GM18499 (cell line): ENCODE measurements at regions not wholly inside any gene's neighbourhood (a gene's known extent, or its start where the extent isn't known, plus 50 kb on each side); places are given as distances from the start of the nearest gene placed in this dataset.

Source experiments
- ATAC-seq: cut with Tn5 transposase; IDR thresholded peaks from one replicate; pipeline ENCODE4 v1.9.1; 2021; ENCODE audit warnings: moderate number of reproducible peaks; ENCODE audit not compliant: insufficient read depth, unreplicated experiment

DNA sequence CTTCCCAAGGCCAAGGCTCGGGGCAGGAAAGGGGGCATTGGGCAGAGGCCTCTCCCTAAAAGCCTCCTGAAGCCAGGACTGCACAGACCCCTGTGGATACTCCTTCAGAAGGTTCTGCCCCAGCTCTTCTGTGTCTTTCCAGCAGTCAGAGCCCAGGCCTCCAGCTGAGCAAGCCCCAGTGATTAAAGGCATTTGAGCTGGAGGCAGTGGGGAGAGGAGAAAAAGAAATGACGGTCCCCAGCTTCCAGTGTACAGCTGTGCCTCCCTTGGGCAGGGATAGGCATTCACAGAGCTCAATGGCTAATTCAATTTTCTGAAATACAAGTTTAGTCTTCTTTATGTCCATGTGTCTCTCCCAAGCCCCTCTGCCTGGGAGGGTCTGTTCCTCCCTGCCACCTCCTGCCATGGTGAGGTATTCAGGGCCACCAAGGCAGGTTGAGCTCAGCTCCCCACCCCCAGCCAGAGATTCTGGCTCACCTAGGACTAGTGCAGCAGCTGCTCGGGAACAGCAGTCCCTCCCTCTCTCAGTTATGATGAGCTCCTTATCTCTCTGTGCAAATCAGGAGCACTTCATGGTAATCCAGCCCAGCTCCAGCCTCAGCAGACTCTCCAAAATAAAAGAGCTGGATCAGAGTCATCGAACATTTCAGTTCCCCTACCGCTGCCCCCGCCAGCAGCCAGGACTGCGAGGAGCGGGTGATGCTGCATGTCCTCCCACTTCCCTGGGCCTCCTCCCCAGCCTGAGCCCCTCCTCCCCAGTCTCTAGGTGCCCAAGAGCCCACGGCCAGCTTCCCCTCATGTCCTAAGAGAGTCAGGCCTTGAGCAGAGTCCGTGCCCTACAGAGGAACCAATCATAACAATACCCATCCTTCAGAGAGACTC is 208.4 kb upstream of the ZC3H12A start:
- no peak for ATAC-seq

DNA sequence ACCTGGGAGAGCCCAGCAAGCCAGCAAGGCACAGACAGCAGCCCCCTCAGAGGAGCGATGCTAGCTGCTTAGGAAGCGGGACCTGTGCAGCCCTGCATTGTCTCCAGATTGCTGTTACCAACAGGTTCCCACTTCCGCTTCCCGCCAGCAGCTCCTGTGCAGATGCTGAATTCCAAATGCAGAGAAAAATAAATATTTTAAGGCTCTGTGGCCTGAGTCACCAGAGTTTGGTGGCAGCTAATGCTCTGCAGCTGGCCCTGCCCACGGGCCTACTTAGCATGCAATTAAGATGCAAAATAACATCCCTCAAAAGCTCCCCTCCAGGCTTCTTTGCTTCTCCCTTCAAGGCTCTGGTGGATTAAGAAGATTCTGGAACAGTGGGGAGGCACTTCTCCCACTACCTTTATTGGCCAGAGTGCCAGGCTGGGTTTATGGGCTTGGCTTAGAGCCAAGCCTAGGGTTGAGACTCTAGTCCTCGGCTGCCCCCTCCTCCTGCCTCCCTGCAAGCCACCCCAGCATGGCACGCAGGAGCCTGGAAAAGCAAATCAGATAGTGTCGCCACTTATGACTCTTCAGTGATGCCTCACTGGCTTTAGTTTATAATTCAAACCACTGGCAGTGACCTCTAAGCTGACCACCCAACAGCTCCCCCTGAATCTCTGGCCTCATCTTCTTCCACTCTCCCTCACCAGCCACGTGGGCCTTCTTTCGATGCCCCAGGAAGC is 207.1 kb upstream of the ZC3H12A start:
- no peak for ATAC-seq

DNA sequence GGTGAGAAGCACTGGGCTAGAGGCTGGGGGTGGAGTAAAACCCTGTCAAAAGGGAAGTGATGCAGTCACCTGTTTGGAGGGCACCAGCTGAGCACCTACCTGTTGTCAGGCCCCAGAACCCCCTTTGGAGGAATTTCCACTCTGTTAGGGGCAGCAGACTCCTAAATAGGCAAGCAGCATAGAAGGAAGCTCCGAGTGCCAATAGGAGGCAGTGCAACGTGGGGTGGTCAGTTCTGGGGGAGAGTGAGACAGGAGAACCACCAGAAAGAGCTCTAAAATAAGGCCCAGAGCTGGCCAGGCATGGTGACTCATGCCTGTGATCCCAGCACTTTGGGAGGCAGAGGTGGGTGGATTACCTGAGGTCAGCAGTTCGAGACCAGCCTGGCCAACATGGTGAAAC is 203.7 kb upstream of the ZC3H12A start:
- ATAC-seq = no peak

DNA sequence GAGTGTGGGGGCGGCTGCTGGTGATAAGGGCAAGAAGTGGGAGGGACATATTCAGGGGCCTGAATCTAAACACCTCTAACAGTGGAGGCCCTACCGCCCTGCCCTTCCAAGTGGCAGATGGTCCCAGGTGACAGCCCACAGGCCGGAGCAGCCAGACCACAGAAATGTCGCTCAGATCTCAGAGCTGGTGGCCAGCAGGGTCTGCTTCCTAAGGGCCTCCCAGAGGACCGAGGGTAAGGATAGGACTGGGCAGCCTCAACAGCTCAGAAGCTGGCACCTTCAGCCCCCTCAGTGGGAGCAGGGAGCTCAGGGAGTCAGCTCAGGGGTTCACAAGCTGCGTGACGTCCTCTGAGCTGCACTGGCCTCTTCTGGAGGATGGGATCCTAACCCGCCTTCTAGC is 201.8 kb upstream of the ZC3H12A start:
- ATAC-seq = no peak

DNA sequence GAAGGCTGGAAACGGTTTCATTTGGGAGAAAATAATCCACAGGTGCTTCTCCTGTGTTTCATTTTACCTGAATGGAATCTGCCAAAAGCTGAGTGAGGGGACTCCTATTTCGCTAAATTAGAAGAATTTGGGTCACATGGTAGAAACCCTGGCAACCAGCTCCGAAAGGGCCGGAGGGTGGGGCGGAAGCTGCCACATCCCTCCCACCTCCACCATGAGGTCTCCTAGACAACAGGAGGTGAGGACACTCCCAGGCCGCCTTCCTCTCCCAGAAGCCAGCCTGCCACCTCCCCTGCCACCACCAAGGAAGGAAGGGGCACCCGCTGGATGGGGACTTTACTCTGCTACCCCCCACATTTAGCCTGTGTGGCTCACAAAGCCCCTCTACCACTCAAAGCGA is 199.9 kb upstream of the ZC3H12A start:
- no peak for ATAC-seq

DNA sequence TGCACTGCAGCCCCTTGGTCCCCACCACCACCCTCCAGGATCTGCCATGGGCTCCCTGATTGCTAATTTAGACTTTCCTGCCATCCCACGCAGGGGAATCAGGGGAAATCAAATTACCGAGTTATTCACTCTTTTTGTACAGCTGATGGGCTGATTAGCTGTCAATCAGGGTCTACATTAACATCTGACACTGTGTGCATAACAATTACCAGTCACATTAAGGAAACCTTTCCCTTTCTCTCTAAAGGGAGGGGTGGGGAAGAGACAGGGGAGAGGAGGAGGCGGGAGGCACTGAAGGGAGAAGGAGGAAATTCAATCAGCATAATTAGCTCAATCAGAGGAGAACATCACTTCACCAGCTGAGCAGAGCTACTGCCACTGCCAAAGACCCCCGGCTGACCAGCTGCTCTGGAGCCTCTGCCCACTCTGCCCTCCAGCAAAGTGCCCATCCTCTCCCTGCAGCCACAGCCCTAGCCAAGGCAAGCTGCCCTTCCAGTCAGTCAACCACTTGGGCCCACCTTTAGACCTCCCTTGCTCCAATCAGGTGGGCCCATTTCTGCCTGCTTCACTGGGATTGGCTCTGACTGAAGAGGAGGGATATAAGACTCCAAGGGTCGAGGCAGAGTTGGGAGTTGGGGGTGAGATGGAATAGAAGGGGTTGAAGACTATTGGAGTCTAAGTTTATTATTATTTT is 199.3 kb upstream of the ZC3H12A start:
- no peak for ATAC-seq

DNA sequence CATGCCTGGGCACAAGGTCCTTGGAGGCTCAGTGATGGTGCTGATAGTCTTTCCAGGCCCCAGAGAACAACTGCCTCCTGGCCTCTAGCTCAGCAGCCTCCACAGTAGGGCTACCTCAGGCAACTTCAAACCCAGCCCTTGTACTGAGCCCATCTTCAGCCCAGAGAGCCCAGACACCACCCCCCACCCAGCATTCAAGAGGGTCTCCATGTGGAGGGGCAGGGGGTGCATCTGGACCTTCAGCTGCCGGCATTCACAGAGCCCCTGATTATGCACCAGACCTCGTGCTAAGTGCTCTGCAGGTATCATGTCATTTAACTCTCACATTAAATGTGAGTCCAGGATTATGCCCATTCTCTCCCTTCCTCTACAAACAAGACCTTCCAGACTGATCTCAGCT is 197.0 kb upstream of the ZC3H12A start:
- no peak for ATAC-seq

DNA sequence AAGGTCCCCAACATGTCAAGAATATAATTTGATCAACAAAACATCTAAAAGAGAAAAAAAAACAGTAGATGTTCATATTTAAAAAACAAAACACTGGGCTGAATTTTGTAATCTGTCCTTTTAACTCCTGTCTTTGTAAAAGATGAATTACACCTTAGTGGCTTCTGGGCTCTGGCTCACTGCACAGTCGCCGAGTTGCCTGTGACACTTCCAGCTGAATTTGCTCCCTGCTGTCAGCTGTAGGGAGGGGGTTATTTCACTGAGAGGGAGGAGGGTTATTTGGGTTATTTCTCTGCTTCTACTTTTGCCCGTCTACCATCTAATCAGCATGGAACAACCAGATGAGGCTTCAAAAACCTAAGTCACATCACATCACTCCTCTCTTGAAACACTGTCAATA is 193.0 kb upstream of the ZC3H12A start:
- ATAC-seq = no peak

DNA sequence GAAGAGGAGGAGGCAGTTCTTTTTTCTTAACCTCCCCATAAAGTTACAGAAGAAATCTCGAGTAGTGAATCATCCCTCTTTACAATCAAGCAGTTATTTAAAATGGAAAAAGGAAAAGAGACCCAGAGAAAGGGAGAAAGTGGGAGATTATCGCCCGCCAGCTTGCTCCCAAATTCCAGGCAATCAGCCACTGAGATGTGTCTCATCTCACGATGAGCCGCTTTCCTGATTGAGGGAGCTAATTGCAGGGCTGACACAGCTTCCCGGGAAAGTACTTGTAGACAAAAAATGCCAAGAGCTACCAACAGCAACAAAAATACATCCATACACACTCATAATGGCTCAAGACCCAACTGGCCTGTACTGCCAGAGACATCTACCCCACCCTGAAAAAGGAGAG is 191.6 kb upstream of the ZC3H12A start:
- no peak for ATAC-seq

DNA sequence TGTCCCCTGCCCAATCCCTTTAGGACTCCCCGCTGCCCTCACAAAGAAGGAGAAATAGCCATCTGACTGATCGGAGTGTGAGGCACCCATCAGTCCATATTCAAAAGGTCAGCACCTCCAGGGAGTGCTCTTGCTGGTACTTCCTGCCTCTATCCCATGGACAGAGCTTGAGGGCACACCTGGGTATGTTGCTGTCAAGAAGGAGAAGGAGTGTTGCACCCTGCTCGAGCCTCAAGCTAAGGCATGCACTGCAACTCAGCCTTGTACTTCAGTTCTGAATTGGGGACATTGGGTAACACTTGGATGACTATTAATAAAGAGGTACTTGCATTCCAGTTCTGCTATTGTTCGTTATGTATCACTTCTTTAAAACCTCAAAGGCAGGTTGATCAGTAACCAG is 190.3 kb upstream of the ZC3H12A start:
- no peak for ATAC-seq

DNA sequence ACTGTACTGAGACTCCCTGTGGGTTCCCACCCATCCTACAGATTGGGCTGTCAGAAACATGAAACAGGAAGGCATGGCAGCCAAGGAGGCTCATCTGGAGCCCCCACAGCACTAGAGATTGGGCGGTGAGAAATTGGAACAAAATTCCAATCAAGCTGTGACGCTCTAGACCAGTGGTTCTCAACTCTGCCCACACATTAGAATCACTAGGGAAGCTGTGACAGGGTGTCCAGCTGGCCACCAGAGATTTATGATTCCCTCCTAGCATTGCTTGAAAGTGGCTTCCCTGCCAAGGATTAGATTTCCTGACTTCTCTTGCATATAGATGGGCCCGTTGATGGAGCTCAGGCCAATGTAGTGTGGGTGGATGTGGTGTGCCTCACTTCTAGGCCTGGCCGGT is 187.5 kb upstream of the ZC3H12A start:
- ATAC-seq = no peak

DNA sequence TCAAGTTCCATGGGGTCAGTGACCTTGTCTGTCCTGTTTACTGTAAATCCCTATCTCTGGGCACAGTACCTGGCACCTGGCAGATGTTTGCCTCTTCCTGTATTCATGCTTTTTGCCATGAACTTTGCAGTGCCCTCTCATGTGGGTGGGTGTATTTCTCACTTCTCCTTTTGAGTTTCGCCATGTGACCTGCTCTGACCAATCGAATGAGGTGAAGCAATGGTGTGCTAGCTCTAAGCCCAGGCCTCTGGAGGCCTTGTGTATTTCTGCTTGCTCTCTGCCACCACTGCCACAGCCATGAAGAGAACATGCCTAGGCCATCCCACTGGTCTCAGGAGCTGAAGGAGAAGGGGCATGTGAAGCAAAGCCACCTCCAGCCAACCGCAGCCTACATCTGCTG is 185.5 kb upstream of the ZC3H12A start:
- peak; percentile 88 for ATAC-seq

DNA sequence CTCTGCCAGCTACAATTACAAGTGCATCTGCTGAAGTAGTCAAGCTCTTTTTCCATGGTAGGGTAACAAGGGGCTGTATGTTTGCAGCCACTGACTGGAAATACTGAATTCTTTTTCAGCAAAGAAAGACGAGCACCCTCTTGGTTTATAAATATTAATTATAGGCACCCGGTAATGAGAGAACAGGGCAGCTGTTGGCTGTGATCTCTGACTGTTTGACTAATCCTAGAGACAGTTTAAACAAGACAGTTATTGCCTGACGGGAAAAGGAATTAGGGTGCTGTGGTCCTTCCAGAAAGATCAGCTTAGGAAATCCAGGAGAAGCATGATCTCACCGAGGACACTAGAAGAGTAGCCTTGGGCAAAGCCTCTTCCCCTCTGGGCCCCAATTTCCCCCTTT is 183.7 kb upstream of the ZC3H12A start:
- ATAC-seq = no peak

DNA sequence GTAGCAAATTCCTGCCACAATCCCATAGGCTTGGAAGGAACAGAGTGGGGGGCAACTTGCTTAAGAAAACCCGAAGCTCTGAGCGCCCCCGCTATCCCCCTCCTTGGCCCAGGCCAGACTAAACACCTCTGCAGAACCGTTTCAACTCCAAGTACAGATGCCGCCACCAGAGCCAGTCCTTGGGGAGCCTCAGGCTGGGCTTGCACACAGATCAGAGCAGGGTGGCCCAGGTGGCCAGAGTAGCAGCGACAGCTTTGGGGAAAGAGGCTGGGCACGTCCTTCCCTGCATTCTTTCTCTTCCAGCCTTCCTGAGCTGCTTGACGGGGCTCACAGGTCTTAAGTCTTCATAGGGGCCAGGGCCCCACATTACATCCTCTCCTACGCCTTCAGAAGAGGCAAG is 181.6 kb upstream of the ZC3H12A start:
- no peak for ATAC-seq

DNA sequence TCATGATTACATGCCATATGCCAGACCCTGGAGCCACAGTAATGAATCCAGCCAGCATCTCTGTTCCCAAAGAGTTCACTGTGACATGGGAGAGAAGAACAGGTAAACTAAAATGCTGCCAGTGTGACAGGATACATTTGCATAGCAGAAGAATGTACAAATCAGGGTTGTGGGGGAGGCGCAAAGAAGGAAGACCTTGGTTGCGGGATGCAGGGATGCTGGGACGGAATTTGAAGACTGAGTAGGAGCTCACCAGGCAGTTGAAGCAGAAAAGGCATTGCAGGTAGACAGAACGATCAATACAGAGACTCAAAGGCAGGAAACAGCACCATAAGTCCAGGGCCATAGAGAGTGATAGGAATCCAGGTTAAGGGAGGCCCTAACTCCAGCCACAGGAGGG is 180.3 kb upstream of the ZC3H12A start:
- ATAC-seq = no peak

DNA sequence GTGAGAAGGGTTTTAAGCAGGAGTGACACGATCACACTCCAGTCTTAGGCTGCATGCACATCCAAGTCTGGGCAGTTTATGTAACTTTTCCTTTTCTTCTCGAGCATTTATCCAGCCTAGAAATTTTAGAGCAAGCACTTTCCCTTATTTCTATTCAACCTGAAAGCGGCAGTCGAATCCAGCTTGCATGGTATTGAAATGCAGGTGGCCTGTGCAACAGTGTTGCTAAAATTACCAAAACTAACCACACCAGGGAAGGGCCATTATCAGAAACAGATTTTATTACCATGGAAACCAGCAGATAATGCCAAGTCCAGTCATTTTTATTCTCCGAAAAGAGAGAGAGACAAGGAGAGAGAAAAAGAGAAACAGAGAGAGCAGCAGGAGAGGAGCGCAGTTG is 179.9 kb upstream of the ZC3H12A start:
- ATAC-seq = no peak

DNA sequence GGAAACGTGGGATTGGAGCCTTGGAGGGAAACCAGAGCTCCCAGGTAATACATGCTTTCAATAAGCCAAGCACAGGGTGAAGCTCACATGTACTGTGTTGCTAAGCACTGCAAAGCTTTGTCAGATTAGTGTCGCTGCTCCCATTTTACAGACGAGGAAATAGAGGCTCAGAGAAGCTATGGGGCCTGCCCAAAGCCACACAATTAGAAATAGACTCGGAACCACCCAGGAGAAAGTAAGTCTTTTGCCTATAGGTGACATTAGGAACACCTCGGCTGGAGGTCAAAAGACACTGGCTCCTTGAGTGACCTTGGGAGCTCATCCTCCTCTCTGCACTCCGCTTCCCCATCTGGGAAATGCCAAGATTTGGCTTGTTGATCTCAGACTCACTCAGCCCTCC is 175.6 kb upstream of the ZC3H12A start:
- no peak for ATAC-seq

DNA sequence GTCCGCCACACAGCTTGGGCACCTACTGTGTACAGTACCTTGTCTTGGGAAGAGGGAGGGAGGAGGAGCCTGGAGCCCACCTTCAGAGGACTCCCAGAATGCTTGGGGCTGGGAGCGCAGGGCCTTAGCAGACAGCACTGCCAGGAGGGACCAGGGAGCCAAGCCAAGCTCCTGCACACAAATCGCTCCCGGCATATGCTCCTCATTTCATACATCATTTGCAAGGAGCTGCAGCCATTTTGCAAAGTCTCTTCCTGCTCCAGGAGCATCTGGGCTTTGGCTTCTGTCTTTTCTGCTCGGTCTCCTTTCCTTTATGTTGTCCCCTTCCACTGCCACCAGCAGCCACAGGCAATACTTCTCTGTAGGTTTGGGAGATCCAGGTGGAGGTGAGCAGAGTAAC is 175.2 kb upstream of the ZC3H12A start:
- ATAC-seq = no peak

DNA sequence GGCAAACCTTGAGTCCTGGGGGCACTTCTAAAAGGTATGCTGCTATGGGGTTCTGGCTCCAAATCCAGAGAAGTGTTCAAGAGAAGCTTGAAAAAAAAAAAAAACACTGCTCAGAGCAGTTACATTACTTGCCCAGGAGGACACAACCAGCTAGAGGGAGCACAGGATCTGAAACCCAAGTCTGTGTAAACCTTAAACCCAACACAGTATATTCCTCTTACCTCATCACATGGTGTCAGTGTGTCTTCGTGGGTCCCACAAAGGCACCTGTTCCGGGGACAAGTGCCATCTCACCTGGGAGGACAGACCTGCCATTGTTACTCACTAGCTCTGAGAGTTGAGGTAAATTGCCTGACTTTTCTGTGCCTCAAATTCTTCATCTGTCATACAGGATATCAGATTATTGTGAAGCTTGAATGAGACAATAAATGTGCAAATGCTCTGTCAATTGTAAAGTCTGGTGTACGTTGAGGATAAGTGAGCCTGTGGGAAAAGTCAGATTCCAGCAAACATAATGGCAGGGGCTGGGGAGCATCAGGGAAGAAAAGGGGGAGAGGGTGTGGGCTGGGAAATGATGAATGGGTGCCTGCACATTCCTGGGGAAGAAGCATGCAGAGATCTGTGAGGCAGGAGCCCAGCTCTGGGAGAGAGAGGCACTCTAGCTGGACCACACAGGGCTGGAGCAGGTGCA is 170.4 kb upstream of the ZC3H12A start:
- no peak for ATAC-seq

DNA sequence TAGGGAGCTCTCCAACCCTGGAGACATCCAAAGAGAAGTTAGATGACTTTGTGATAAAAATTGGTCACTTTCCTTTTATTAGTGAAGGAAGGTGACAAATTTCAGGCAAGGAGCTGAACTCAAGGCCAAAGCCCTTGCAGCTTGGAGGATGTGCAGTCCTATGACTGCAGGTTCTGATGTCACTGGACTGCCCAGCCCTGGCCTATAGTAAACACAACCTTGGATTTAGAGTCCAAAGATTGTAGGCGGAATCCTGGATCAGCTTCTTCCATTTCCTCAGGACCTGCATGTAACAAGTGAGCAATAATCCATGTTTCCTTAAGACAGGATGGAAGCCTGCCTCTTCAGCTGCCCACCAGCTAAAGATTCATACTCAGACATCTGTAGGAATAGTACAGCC is 169.3 kb upstream of the ZC3H12A start:
- no peak for ATAC-seq

DNA sequence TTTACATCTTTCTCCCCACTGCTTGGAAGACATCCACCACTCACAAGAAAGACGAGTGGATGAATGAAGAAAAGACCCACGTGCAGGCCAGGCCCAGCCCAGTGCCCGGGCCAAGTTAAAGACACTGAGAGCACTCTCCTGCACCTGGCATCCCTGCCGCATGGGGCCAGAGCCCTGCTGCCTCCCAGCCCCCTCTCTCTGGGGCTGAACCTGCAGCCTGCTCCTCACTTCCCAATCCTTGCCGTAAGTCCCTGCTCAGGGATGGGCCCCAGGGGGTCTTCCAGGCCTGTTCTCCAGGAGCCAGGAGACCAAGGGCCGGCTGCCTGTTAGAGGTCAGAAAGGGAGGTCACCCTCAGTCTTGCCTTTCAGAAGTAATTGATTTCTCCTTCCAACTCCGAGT is 168.5 kb upstream of the ZC3H12A start:
- ATAC-seq = no peak
